Epidermal melanocyte (primary cell): ENCODE measurements at regions not wholly inside any gene's neighbourhood (a gene's known extent, or its start where the extent isn't known, plus 50 kb on each side); places are given as distances from the start of the nearest gene placed in this dataset.
A peak's percentile ranks its signal among the peaks of the same experiment; 100 is the strongest.

ENCODE experiments used
- DNase-seq: peaks from one replicate; pipeline ENCODE4 v3.0.0; 2011; ENCODE audit warnings: low spot score; ENCODE audit not compliant: insufficient read length

GRCh38 chr14:85233756-85234155 is 296.2 kb upstream of the FLRT2 start:
- no peak for DNase-seq

GRCh38 chr14:85234156-85235025 is 295.6 kb upstream of the FLRT2 start:
- no peak for DNase-seq

GRCh38 chr14:85235868-85236267 is 294.1 kb upstream of the FLRT2 start:
- no peak for DNase-seq

GRCh38 chr14:85236296-85236695 is 293.6 kb upstream of the FLRT2 start:
- DNase-seq = no peak

GRCh38 chr14:85239791-85240190 is 290.2 kb upstream of the FLRT2 start:
- DNase-seq = no peak

GRCh38 chr14:85241022-85241855 is 288.7 kb upstream of the FLRT2 start:
- no peak for DNase-seq

GRCh38 chr14:85242666-85243065 is 287.3 kb upstream of the FLRT2 start:
- no peak for DNase-seq

GRCh38 chr14:85243321-85243720 is 286.6 kb upstream of the FLRT2 start:
- DNase-seq = no peak

GRCh38 chr14:85247071-85247470 is 282.9 kb upstream of the FLRT2 start:
- no peak for DNase-seq

GRCh38 chr14:85248881-85249635 is 280.9 kb upstream of the FLRT2 start:
- DNase-seq = no peak

- no peak for DNase-seq
These were observed 279.3 kb upstream of the FLRT2 start for GRCh38 chr14:85250414-85251189.

- DNase-seq = no peak
These were observed 277.9 kb upstream of the FLRT2 start for GRCh38 chr14:85252011-85252410.

GRCh38 chr14:85254711-85255110 is 275.2 kb upstream of the FLRT2 start:
- DNase-seq = no peak

- no peak for DNase-seq
These were observed 272.7 kb upstream of the FLRT2 start for GRCh38 chr14:85257287-85257686.

GRCh38 chr14:85263916-85264675 is 265.8 kb upstream of the FLRT2 start:
- no peak for DNase-seq

- peak; percentile 22 for DNase-seq
These were observed 256.8 kb upstream of the FLRT2 start for GRCh38 chr14:85273099-85273677.

GRCh38 chr14:85273952-85274351 is 256.0 kb upstream of the FLRT2 start:
- DNase-seq = no peak

- no peak for DNase-seq
These were observed 253.6 kb upstream of the FLRT2 start for GRCh38 chr14:85276161-85276978.

GRCh38 chr14:85276979-85277228 is 253.0 kb upstream of the FLRT2 start:
- no peak for DNase-seq
